Caco-2 (cell line): ENCODE measurements at regions not wholly inside any gene's neighbourhood (a gene's known extent, or its start where the extent isn't known, plus 50 kb on each side); places are given as distances from the start of the nearest gene placed in this dataset.

Experiments used
- BruUV-seq: library from RNA; stranded (reverse); fragments of 400-500 nt; replicated peaks from 2 replicates; lab custom pipeline; 2021; lab: Mats Ljungman, UMichigan
- CTCF ChIA-PET: fragments of 300-600 bp; sonication (Branson Sonifier 250); formaldehyde crosslinking; loops from one replicate; lab custom pipeline; 2022; ENCODE audit warnings: antibody characterized with exemption; lab: Charles Lee
- POLR2A ChIA-PET: fragments of 300-600 bp; sonication (Branson Sonifier 250); formaldehyde crosslinking; loops from one replicate; lab custom pipeline; 2022; ENCODE audit warnings: antibody characterized with exemption; lab: Charles Lee
- DNase-seq, 2 experiments: peaks; one replicate each; pipeline versions ENCODE4 v3.0.0 to v3.0.0-alpha.2; 2020 to 2022
- H3K27me3 ChIP-seq: replicated peaks from 2 replicates; pipeline ENCODE4 v1.6.0; 2011; ENCODE audit warnings: low read length; ENCODE audit not compliant: control insufficient read depth, insufficient read depth
- H3K36me3 ChIP-seq: 2 replicates; pipeline ENCODE4 v1.5.1; 2011; ENCODE audit warnings: low read length; ENCODE audit not compliant: control insufficient read depth, insufficient read depth
- H3K4me1 ChIP-seq: fragments of 250-450 bp; sonication (Bioruptor Pico); 2 replicates; pipeline ENCODE4 v1.5.1; 2020; ENCODE audit warnings: mild to moderate bottlenecking
- H3K4me3 ChIP-seq: 2 replicates; pipeline ENCODE4 v1.5.1; 2011; ENCODE audit warnings: low read depth, mild to moderate bottlenecking, control low read depth, low read length
- H3K9me3 ChIP-seq: fragments of 250-450 bp; sonication (Bioruptor Pico); 2 replicates; pipeline ENCODE4 v1.5.1; 2020; ENCODE audit warnings: mild to moderate bottlenecking, moderate library complexity
- H3K27ac Mint-ChIP-seq: one replicate; pipeline ENCODE4 v1.8.0; 2022; ENCODE audit warnings: mixed read lengths; ENCODE audit not compliant: unreplicated experiment
- H3K27me3 Mint-ChIP-seq: one replicate; pipeline ENCODE4 v1.8.0; 2022; ENCODE audit warnings: mixed read lengths; ENCODE audit not compliant: insufficient read depth, unreplicated experiment
- H3K36me3 Mint-ChIP-seq: one replicate; pipeline ENCODE4 v1.8.0; 2022; ENCODE audit warnings: mild to moderate bottlenecking, mixed read lengths; ENCODE audit not compliant: insufficient read depth, unreplicated experiment
- H3K4me1 Mint-ChIP-seq: one replicate; pipeline ENCODE4 v1.8.0; 2022; ENCODE audit warnings: low read depth, mixed read lengths; ENCODE audit not compliant: unreplicated experiment
- H3K4me3 Mint-ChIP-seq: one replicate; pipeline ENCODE4 v1.8.0; 2022; ENCODE audit warnings: mild to moderate bottlenecking, moderate library complexity, mixed read lengths; ENCODE audit not compliant: unreplicated experiment
- H3K9me3 Mint-ChIP-seq: one replicate; pipeline ENCODE4 v1.8.0; 2022; ENCODE audit warnings: mixed read lengths; ENCODE audit not compliant: unreplicated experiment
- CTCF ChIP-seq, 2 experiments: fragments of 200-600 bp in 1 of 2; IDR thresholded peaks; 1 replicate in 1 of 2; 2 replicates in 1 of 2; pipeline versions ENCODE4 v1.5.1 to v1.8.0; 2011 to 2022; ENCODE audit warnings: antibody characterized with exemption in 1 of 2, control low read depth in 1 of 2, inconsistent platforms in 1 of 2, low read depth in 1 of 2, low read length in 1 of 2, mild to moderate bottlenecking in 1 of 2, moderate library complexity in 1 of 2; ENCODE audit not compliant: insufficient read depth in 1 of 2, severe bottlenecking in 1 of 2, unreplicated experiment in 1 of 2
- intact Hi-C: fragments of 100-400 bp; cut with micrococcal nuclease; formaldehyde crosslinking; loops from one replicate; pipeline ENCODE4 v1.10.0; 2022; ENCODE audit not compliant: unreplicated experiment

GRCh38 chr12:127239781-127240180 is 1027.2 kb upstream of the TMEM132C start:
- Mint-ChIP-seq H3K36me3 (no peaks in the 10 kb centered on the region), H3K4me3 (no peak overlapping the region), H3K4me1 (no peaks in the 10 kb centered on the region), H3K27me3 (no peaks in the 10 kb centered on the region), H3K27ac (no peak overlapping the region), H3K9me3 (no peaks in the 10 kb centered on the region)
- DNase-seq, result no peak
- Histone ChIP-seq H3K27me3 (no peaks in the 10 kb centered on the region), H3K4me1 (no peaks in the 10 kb centered on the region), H3K36me3 (no peaks in the 10 kb centered on the region), H3K9me3 (no peaks in the 10 kb centered on the region), H3K4me3 (no peak overlapping the region)
- no TSS peak for BruUV-seq
- TF ChIP-seq CTCF (IDR thresholded peaks at IDR 0.05; ENCODE audit: insufficient read depth in 1 of 2, low read depth in 1 of 2, low read length in 1 of 2, severe bottlenecking in 1 of 2, unreplicated experiment in 1 of 2), result no peak
- ChIA-PET CTCF (interaction anchor here (0.6 kb wide), 1 partner anchor 94 kb away, joined by 4 read pairs; no protein-coding TSS in a partner anchor), POLR2A (no interaction called here)
- intact Hi-C loops, result no loop called here

GRCh38 chr12:127240249-127240929 is 1026.6 kb upstream of the TMEM132C start:
- intact Hi-C loops, result no loop called here
- DNase-seq, result no peak
- no peaks in the 10 kb centered on the region for H3K9me3 Mint-ChIP-seq
- no peaks in the 10 kb centered on the region for H3K4me1 Mint-ChIP-seq
- no peak overlapping the region for H3K27ac Mint-ChIP-seq
- Histone ChIP-seq H3K36me3 (no peaks in the 10 kb centered on the region), H3K9me3 (no peaks in the 10 kb centered on the region), H3K4me3 (no peak overlapping the region), H3K27me3 (no peaks in the 10 kb centered on the region), H3K4me1 (no peaks in the 10 kb centered on the region)
- no peak for TF ChIP-seq CTCF (IDR thresholded peaks at IDR 0.05; ENCODE audit: insufficient read depth in 1 of 2, low read depth in 1 of 2, low read length in 1 of 2, severe bottlenecking in 1 of 2, unreplicated experiment in 1 of 2)
- ChIA-PET CTCF (interaction anchor here (0.6 kb wide), 1 partner anchor 94 kb away, joined by 4 read pairs; no protein-coding TSS in a partner anchor), POLR2A (no interaction called here)
- H3K36me3 Mint-ChIP-seq, result no peaks in the 10 kb centered on the region
- no peak overlapping the region for H3K4me3 Mint-ChIP-seq
- no TSS peak for BruUV-seq
- H3K27me3 Mint-ChIP-seq, result no peaks in the 10 kb centered on the region

DNA sequence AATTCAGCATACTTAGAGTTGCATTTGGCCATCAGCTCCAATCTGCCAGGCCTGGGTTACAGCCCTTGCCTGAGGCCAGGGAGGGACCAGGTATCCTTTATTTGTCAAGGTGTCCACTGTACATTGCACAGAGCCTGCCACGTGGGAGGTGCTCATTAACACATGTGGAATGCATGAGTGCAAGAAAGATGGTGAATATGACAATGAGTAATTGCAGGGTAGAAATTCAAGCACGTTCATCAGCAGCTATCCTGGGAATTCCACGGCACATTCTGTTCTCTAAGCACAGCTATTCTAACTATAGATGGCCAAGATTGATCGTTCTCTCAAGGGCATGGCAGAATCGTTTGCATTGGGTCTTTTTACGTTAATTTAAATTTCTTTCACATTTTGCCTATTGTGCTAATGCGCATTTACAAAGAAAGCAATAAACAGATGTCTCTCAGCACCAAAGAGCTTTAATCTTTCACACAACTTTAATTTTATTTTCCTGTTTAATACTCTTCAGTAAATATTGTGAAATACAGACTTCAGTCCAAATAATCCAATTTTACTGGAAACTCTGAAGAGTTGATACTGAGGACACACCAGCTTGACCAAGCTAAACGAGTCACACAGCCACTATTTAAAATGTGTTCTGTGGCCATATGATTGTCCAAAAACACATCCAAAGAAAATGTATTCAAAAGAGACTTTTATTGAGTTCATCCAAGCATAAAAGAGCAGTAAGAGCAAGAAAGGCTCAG is 1025.7 kb upstream of the TMEM132C start:
- H3K27me3 ChIP-seq, result no peaks in the 10 kb centered on the region
- no peaks in the 10 kb centered on the region for H3K4me1 ChIP-seq
- no peak for DNase-seq
- Mint-ChIP-seq H3K4me3 (no peak overlapping the region), H3K27ac (no peak overlapping the region), H3K4me1 (no peaks in the 10 kb centered on the region), H3K36me3 (no peaks in the 10 kb centered on the region), H3K27me3 (no peaks in the 10 kb centered on the region), H3K9me3 (no peaks in the 10 kb centered on the region)
- no TSS peak for BruUV-seq
- CTCF ChIA-PET, result no interaction called here
- no peak for TF ChIP-seq CTCF (IDR thresholded peaks at IDR 0.05; ENCODE audit: insufficient read depth in 1 of 2, low read depth in 1 of 2, low read length in 1 of 2, severe bottlenecking in 1 of 2, unreplicated experiment in 1 of 2)
- no peaks in the 10 kb centered on the region for H3K36me3 ChIP-seq
- H3K9me3 ChIP-seq, result no peaks in the 10 kb centered on the region
- intact Hi-C loops, result no loop called here
- H3K4me3 ChIP-seq, result no peak overlapping the region
- POLR2A ChIA-PET, result no interaction called here
